Right hindlimb (tissue), 1 donor: ENCODE measurements at regions not wholly inside any gene's neighbourhood (a gene's known extent, or its start where the extent isn't known, plus 50 kb on each side); places are given as distances from the start of the nearest gene placed in this dataset.
A peak's percentile ranks its signal among the peaks of the same experiment; 100 is the strongest.
"Not testable (repeated sequence)": the region's sequence is repeated elsewhere in the genome, so short reads cannot be mapped to it uniquely, and the experiment has no call there.

Source experiments
- DNase-seq: peaks from one replicate; pipeline ENCODE4 v3.0.0-alpha.2; 2018

DNA sequence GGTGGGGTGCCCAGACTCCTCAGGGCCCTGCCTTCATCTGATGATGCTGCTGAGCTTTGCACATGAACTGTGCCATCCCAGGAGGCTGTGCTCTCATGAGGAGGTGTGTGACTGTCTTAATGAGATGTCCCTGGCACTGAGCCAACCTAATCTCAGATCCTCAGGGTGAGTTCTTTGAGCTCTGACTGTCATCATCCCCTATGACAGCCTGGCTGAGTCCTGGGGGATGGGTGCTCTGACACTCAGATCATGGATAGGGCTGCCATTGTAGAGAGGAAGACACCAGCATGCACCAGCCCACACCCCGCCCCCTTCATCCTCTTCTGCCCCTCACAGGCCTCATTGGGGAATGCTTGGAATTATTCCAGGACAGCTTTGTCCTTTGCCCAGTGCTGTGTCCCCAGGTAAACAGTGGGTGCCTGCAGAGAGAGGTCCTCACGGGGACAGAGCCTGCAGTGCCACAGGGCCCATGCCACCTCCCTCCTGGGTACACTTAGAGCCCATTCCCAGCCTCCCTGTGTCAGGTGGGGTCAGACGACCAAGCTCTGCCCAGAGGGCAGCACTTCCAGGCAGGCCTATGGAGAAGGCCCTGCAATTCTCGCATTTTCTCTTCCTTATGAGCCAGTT is 310.1 kb upstream of the SFSWAP start:
- DNase-seq = not testable (repeated sequence)

DNA sequence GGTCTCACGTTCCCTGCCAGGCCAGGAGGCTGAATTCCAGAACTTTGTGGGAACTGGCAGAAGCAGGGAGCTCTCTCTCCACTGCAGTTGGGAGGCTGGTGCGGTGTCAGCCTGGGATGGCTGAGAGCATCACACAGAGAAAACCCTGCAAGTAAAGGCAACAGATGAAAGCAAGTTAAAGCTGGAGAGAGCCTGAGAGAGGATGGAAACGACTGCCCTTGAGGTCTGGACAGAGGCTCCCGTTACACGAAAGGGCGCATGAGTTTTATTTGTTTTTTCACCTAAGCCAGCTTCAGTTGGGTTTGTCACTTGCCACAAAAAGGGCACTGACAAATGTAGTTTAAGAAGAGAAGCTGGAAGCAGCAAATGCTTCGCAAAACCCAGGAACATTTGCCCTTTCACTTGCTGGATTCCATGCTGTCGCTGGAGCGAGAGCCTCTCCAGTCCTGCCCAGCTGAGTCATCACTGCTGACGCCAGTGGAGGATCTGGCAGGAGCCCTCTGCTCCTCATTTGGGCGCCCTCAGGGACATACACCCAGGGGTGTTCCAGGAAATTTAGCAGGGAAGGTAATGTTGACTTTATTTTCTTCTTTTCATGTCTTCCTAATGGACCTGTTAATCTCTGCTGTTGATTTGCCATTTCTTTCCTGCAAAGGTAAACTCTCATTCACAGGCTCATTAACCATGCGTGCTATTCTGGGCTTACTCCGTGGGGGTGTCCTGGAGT is 308.8 kb upstream of the SFSWAP start:
- DNase-seq = not testable (repeated sequence)

DNA sequence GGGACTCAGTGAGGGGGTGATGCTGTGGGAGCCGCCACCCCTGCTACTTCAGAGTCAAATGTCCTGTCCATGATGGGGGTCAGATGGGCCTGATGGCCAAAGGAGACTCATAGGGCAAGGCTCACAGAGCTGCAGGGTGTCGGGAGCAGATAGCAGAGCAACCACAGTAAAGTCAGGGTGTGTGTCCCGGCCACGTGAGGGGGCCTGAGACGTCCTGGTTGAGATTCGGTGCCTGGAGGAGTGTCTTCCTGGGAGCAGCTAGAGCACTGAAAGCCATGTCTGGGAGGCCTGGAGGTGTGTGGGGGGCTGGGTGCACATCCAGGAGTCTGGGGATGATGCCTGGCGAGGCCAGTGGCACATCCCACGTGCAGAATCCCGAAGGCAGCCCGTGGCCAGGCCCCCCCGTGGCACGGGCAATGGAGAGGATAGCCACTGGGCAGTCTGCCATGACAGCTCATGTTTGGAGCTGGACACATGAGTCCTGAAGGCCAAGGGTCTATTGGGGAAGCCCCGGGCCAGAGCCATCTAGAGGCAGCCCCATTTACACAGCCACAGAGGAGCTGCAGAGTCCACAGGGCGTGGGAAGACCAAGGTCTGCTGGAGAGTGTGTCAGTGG is 308.0 kb upstream of the SFSWAP start:
- no peak for DNase-seq

DNA sequence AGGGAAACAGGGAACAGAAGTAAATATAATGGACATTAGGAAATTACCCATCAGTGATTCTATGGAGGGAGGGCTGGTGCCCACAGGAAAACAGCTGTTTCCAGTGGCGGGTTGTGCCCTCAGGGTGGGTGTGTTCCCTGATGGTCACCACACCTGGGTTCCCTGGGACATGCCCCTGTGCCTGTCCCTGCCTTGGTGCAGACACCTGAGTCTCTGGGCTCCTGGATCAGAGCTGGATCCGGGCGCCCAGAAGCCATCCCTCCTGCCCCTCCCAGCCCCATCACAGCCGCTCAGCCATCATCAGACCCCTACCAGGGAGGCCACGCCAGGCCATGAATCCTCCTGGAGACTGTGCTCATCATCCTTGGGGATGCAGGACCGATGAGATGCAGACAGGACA is 307.2 kb upstream of the SFSWAP start:
- no peak for DNase-seq

DNA sequence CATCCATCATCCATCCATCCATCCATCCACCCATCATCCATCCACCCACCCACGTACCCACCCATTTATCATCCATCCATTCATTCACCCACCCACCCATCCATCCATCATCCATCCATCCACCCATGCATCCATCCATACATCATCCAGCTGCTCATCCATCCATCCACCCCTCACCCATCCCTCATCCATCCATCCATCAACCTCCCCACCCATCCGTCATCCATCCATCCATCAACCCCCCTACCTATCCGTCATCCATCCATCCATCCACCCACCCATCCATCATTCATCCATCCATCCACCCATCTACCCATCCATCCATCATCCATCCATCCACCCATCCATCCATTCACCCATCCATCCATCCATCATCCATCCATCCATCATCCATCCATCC is 306.2 kb upstream of the SFSWAP start:
- no peak for DNase-seq

DNA sequence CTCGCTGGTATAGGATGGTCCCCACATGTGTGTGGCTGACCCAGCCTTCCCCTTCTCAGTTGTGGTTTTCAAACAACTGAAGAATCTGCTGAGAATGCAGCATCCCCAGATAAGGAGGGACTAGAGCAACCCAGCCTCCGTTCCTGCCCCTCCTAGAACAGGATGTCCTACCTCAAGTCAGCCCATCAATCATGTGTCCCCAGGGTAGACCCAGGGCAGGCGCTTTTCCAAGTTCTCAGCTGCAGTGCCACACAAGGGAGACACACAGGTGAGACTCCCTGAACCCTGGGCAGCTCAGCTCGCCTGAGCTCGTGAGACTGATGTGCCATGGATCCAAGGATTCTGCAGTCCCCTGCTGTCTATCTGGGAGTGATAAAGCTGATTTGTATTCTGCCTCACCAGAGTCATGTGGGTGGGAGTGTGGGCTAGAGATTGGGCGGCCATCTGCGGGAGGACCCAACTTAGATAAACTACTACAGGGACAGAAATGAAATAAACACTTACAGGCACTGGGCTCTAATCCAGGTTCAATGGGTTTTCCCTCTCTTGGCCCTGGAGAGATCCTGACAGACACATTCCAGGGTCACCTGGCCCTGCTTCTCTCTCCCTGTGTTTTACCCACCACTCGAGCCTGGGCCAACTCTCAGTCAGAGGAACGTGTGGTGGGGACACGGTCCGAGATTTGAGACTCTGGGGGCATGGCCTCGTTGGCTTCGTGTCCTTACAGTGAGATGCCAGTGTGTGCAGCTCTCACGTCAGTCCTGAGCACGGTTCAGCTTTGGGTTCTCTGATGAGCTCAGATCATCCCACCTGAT is 303.5 kb upstream of the SFSWAP start:
- no peak for DNase-seq

DNA sequence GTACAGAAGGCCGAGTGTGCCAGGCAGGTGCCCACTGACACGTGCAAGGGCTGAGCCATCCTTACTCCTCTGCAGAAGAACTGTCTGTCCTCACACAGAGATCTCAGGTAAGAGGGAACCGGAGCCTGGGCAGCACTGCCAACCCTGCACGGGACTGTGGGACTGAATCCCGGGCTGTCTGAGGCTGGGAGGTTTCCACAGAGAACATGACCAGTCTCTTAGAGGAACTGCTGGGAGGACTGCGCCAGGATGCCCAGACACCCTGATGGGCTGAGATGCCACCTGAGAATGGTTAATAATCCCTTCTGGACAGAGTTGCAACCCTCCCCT is 302.9 kb upstream of the SFSWAP start:
- no peak for DNase-seq

DNA sequence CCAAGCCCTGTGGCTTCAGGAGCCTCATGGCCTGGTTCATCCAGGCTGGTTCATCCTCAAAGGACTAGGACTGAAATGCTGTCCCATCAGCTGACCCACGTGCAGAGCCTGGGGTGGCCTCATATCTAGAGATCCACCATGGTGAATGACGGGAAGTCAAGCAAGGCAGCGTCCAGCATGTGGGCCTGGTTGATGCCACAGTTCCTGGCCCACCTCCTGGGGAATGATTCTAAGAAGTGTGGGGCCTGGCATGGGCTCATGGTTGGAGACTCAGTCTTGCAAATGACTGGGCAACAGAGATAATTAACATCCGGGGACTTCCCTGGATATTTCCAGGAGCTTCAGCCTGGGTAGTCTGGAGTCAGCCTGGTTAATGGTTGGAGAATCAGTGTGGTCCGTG is 302.4 kb upstream of the SFSWAP start:
- no peak for DNase-seq

DNA sequence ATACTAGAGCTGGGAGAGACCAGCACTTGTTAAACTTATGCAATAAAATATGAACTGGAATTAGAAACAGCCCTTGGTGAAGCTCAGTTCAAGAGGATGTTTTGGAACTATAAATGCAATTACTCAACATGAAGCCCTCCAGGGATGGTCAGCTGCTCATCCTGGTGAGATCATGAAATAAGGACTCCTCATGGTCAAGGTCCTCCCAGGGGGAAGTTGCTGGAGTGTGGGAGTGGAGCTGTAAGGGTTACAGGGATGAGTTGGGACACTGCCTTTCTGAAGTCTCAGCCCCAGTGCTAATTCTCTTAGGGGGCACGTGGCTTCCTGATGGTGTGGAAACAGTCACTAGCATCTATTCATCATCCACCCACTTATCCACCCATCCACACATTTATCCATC is 301.7 kb upstream of the SFSWAP start:
- no peak for DNase-seq

DNA sequence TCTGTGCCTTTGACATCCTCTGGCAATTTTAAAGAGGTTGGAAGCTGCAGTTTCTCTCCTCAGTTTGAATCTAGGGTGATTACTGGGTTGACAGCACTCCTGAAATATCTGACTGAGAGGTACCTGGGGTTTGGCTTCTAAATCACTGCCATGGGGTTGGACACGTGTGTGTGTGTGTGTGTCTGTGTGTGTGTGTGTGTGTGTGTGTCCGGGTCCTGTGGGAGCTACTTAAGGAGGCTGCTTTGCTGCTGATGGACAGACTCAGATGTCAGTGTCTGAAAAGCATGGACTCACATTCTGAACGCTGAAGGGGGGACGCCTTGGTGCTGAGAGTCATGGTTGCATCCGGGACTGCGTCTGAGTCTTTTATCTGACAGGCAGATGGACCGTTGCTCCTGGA is 299.1 kb upstream of the SFSWAP start:
- not testable (repeated sequence) for DNase-seq

DNA sequence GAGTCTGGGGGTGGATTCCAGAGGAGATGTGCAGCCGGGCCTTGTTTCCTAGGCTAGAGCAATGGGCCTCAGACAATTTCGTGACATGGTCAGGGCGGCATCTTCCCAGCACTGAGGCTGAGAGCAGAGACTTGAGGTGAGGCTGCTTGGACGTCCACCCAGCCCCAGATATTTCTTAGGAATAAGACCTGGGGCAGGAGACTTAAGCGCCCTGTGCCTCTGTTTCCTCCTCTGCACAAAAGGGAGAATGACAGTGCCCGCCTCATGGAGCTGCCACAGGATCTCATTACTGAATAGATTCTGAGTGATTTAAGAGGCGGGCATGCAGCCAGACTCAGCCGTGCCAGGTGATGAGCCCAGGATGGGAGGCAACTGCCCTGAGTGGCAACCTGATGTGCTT is 297.9 kb upstream of the SFSWAP start:
- no peak for DNase-seq

DNA sequence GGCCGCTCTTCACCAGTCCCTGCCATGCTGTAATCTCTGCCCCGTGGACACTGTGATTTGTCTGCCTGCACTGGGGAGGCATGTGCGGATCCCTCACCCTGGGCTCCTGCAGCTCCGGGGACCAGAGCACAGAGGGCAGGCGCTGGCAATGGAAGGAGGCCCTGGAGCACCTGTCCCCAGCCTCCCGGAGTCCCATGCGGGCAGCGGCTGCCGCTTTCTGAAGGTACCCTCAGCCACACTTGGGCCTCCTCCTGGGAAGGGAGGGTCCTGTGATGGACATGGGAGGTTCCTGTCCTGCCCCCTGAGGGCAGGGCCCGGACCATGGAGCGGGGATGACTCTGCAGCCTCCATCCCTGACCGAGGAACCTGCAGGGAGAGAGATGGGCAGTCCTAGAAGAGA is 297.4 kb upstream of the SFSWAP start:
- no peak for DNase-seq

DNA sequence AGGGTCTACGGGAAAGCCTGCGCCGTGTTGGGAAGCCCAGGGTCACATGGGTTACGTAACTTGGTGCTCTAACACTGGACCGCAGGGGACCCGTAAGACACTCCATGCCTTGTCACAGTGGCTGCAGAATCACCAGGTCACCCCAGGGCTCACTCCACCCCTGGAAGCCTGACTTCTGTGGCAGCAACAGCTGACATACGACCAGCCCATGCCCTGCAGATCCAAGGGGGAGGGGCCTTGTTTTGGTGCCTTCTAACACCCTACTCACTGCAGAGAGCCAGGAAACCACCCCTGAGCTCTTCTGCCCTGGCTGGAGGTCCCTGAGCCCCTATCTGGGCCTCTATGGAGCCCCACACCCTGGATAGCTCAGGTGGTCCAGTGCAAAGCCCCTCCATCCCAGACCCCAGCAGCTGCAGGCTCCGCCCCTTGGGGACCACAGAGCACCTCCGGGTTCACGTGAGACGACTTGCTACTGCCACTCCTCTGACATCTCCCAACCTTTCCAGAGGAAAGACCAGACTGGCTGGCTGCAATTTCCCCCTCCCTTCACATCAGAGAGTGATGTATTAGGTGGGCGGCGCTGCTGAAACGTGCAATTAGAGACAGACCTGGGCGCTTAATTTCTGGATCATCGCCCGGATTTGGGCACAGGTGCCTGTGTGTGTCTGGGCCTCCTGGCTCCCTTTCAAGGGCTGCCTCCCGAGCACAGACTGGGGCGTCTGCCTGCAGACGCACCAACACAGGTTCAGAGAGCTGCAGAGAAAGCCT is 296.6 kb upstream of the SFSWAP start:
- DNase-seq = not testable (repeated sequence)

DNA sequence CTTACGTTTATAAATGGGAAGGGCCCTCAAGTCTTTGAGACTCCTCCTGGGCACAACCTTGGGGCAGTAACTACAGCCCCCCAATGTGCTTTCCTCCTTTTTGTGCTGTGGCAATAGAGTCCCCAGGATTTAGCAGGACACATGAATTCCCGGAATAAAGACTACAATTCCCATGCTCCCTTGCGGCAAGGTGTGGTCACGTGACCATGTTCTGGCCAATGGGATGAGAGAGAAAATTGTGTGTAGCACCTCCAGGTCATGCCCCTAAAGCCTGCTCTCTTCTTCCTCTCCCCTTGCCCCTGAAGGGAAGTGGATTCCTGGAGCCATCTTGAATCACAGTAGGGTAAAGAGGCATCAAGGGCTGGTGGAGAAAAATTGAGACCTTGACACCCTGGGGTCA is 295.1 kb upstream of the SFSWAP start:
- DNase-seq = no peak

DNA sequence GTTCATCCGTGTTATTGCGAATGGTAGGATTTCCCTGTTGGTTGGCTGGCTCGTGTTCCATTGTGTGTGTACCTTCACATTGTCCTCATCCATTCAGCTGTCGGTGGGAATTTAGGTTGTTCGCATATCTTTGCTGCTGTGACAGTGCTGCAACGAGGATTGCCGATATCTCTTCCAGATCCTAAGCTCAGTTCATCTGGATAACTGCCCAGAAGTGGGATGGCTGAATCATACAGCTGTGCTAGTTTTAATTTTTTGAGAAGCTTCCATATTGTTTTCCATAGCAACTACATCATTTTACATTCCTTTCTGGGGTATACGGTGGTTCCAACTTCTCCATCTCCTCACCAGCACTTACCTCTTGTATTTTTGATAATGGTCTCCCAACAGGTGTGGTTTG is 292.8 kb upstream of the SFSWAP start:
- no peak for DNase-seq

DNA sequence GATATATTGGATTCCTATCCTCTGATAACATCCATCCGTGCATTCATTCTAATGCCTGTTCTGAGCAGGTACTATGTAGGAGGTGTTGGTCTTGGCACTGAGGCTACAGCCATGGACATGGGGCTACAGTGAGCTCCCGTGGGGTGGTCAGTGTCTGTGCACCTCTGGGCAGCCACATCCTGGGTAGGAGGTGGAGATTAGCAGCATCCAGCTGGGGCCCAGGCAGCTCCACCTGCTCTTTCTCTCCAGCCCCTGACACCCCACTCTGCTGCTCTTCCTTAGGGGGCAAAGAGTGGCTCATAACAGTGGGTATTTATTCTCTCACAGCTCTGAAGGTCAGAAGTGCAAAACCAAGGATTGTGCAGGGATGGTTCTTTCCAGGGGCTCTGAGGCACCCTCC is 292.0 kb upstream of the SFSWAP start:
- DNase-seq = no peak

DNA sequence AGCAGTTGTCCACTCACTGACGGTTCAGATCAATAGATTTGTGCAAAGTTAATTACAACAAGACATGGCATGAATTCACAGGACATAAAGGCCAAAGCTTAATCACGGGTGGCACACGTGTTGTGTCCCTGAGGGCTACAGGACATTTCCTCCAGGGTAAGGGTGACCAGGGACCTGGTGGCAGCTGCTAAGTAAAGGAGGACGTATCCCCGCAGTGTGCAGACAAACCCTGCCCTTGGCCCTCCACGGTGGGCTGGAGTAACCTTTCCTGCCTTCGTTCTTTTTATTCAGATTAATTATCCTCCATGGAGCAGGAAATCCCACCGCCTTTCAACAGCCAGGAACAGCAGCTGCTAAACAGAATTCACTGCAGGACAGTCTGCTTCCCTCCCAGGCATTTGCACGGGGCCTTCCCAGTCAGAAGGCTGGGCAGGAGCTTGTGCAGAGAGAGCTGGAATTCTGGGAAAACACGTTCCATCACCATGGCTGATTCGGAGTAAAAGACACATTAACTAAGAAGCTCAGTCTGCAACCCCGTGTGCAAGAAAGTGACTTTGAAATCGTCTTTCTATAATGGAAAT is 289.9 kb upstream of the SFSWAP start:
- DNase-seq = peak; percentile 39

DNA sequence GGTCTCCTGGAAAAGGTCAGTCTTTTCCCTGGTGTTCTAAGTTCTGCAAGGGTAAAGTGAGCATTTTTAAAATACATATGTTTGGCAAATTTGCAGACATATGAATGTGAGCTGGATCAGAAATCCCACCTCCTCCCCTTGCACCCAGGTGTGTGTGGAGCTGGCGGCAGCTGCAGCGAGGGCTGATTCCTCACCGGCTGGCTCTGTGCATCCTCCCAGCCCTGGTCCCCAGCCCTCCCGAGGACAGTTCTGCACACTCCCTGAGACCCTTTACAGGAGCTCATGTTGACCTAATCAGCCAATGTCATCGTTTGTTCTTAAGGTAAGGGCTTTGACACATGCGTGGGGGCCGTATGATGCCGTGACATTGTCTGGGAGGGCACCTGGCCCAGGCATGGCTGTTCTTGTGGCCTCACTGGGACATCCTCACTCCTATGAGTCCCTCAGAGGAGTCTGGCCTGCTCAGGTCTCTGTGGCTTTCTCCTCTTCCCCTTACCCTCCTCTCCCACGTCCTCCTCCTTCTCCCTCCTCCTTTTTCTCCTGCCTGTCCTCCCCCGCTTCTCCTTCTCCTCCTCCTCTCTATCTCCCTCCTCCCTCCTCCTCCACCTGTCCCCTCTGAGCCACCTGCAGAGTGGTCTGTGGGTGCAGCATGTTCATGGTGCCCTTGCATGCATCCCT is 289.2 kb upstream of the SFSWAP start:
- DNase-seq = no peak

DNA sequence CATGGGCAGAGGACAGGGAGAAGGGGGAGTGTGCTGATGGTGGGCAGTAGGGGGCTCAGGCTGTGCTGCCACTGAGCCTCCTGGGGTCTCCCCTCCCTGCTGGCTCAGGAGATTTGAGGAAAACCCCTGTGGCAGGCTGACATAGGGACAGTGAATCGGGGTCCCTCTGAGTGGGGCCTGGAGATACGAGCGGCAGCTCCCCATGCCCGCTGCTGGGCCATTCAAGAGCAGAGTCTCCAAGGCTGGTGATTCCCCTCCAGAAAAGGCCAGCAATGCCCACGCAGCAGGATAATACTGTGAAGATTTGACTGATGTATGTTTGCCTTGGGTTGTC is 288.7 kb upstream of the SFSWAP start:
- DNase-seq = no peak

DNA sequence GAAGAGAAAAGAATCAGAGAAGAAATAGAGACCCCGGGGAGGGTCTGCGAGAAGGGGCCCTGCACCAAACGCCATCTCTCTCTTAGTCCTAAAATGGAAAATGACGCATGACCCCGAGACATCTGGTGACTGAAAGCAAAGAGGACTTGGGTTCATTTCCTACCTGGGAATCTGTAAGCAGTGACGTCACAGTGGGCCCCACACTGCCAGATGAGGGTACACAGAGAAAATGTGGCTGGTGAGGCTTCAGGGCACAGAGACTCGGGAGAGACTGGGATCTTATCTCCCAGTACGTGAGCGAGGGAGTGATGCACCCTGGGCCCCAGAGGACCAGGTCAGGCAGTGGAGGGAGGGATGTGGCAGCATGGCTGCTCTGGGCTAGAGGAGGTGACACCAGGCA is 288.1 kb upstream of the SFSWAP start:
- DNase-seq = no peak

DNA sequence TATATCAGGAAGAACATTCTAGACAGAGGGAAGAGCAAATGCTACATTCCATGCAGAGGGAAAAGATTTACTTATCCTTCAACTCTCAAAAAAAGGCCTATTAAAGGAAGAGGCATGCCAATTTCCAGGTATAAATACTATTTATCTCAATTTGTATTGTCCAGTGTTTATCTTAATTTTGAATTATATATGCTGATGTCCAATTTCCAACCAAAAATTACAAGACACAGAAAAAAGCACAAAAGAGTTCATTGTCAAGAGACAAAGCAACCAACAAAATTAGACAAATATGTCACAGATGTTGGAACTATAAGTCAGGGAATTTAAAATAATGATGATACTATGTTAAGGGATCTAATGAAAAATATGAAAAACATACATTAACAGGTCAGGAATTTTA is 286.6 kb upstream of the SFSWAP start:
- no peak for DNase-seq
